ENCODE measurements at regions not wholly inside any gene's neighbourhood (a gene's known extent, or its start where the extent isn't known, plus 50 kb on each side); places are given as distances from the start of the nearest gene placed in this dataset.

DNA sequence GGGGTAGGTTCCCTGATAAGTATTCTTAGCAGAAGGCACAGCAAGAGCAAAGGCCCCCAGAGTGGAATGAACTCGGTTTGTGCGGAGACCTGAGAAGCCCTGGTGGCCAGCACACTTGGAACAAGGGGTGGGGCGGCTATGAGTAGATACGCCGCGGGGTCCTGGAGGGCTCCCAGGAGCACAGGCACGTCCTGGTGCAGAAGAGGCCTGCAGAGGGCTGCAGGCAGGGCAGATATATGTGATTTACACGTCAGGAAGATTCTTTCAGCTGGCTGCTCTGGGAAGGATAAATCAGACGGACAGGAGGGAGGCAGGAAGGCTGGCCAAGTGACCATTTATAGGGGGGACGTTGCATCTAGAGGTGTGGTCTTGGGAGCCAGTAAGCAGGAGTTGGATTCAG, 70.2 kb upstream of the ATG10 start:
- peak; percentile 86 for ATAC-seq

DNA sequence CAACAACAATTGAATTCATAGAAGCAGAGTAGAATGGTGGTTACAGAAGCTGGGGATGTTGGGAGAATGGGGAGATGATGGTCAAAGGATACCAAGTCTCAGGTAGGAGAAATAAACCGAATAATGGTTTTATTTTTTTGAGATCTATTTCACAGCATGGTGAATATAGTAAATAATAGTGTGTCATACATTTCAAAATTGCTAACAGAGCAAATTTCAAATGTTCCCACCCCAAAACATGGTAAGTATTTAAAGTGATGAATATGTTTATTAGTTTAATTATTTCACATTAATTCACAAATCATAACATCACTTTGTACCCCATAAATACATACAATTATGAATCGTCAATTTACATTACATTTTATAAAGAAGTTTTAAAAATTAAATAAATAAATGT, 72.7 kb upstream of the ATG10 start:
- Histone ChIP-seq H2AFZ (no peak overlapping the region), H3K27me3 (ENCODE audit: insufficient read depth) (no peaks in the 10 kb centered on the region), H3K27ac (ENCODE audit: low read depth) (no peak overlapping the region), H3K79me2 (replicated peaks; ENCODE audit: insufficient read depth) (no peaks in the 10 kb centered on the region), H3K4me3 (no peak overlapping the region), H3K36me3 (ENCODE audit: insufficient read depth) (no peaks in the 10 kb centered on the region), H3K4me2 (no peak overlapping the region), H3K4me1 (ENCODE audit: insufficient read depth) (no peaks in the 10 kb centered on the region), H4K20me1 (replicated peaks; ENCODE audit: insufficient read depth) (no peaks in the 10 kb centered on the region), H3K9me2 (ENCODE audit: insufficient read depth) (no peaks in the 10 kb centered on the region), H3F3A (replicated peaks; ENCODE audit: low read depth) (no peaks in the 10 kb centered on the region)
- H3K4me3 Mint-ChIP-seq, result no peak overlapping the region
- no peak overlapping the region for H3K27ac Mint-ChIP-seq
- H3K9me3 Mint-ChIP-seq, result peaks cover 17% of the 10 kb centered on the region; the same call in 2 of the 3 replicates
- peaks cover 2% of the 10 kb centered on the region for H3K27me3 Mint-ChIP-seq (ENCODE audit: insufficient read depth, low read depth, poor library complexity)
- DNase-seq (ENCODE audit: low spot score) (no peak), ATAC-seq (no peak)
- peaks cover 16% of the 10 kb centered on the region; the same call in 2 of the 3 replicates for H3K36me3 Mint-ChIP-seq (ENCODE audit: low read depth)
- H3K4me1 Mint-ChIP-seq, result peaks cover 16% of the 10 kb centered on the region
- TF ChIP-seq ZNF462 (CRISPR knock-in tag; IDR thresholded peaks at IDR 0.05), result no peak

More for the DNA sequence above, 70.2 kb upstream of the ATG10 start:
- no peaks in the 10 kb centered on the region for H3K4me1 ChIP-seq (ENCODE audit: insufficient read depth)
- Mint-ChIP-seq H3K4me3 (no peak overlapping the region; the same call in 2 of the 3 replicates), H3K27ac (peak overlapping the region; percentile 49), H3K9me3 (peaks cover 17% of the 10 kb centered on the region; the same call in 2 of the 3 replicates), H3K36me3 (ENCODE audit: low read depth) (peaks cover 16% of the 10 kb centered on the region; the same call in 2 of the 3 replicates), H3K4me1 (peaks cover 16% of the 10 kb centered on the region), H3K27me3 (ENCODE audit: insufficient read depth, low read depth, poor library complexity) (peaks cover 2% of the 10 kb centered on the region)
- no peak overlapping the region for H3K27ac ChIP-seq (ENCODE audit: low read depth)
- no peak overlapping the region for H2AFZ ChIP-seq
- H3K4me3 ChIP-seq, result no peak overlapping the region
- H4K20me1 ChIP-seq (replicated peaks; ENCODE audit: insufficient read depth), result no peaks in the 10 kb centered on the region
- no peaks in the 10 kb centered on the region for H3F3A ChIP-seq (replicated peaks; ENCODE audit: low read depth)
- no peak overlapping the region for H3K4me2 ChIP-seq
- TF ChIP-seq ZNF331 (CRISPR knock-in tag; IDR thresholded peaks at IDR 0.05; ENCODE audit: low read depth), result no peak
- no peak for TF ChIP-seq NANOG (IDR thresholded peaks at IDR 0.05; ENCODE audit: borderline replicate concordance)
- no peak for TF ChIP-seq ZNF114 (CRISPR knock-in tag; IDR thresholded peaks at IDR 0.05)
- no peak for TF ChIP-seq ETS1 (IDR thresholded peaks at IDR 0.05)
- TF ChIP-seq REST (IDR thresholded peaks at IDR 0.05; ENCODE audit: unreplicated experiment), result no peak
- no peak for TF ChIP-seq POLR2AphosphoS5 (IDR thresholded peaks at IDR 0.05; ENCODE audit: low read depth)
- TF ChIP-seq JUNB (IDR thresholded peaks at IDR 0.05; ENCODE audit: unreplicated experiment), result no peak
- no peak for TF ChIP-seq CREB1 (CRISPR knock-in tag; IDR thresholded peaks at IDR 0.05; ENCODE audit: low read depth)
- no peak for TF ChIP-seq EZH2phosphoT487 (IDR thresholded peaks at IDR 0.05; ENCODE audit: unreplicated experiment)
- H3K79me2 ChIP-seq (replicated peaks; ENCODE audit: insufficient read depth), result no peaks in the 10 kb centered on the region
- no peaks in the 10 kb centered on the region for H3K36me3 ChIP-seq (ENCODE audit: insufficient read depth)
- DNase-seq (ENCODE audit: low spot score), result no peak
- no peaks in the 10 kb centered on the region for H3K27me3 ChIP-seq (ENCODE audit: insufficient read depth)
- no peaks in the 10 kb centered on the region for H3K9me2 ChIP-seq (ENCODE audit: insufficient read depth)

All from GM23338 (cell line).